HepG2 (cell line): ENCODE measurements at regions not wholly inside any gene's neighbourhood (a gene's known extent, or its start where the extent isn't known, plus 50 kb on each side); places are given as distances from the start of the nearest gene placed in this dataset.

Source experiments
- ATAC-seq: fragments of 200-7000 bp; cut with Tn5 transposase; 3 replicates; pipeline ENCODE4 v1.9.1; 2020; ENCODE audit warnings: mild to moderate bottlenecking, moderate library complexity
- BruUV-seq: library from RNA; stranded (reverse); fragments of 400-500 nt; replicated peaks from 2 replicates; lab custom pipeline; 2021; lab: Mats Ljungman, UMichigan
- CTCF ChIA-PET: fragments of 300-600 bp; formaldehyde crosslinking; extraction: SDS; loops from one replicate; lab custom pipeline; 2021; ENCODE audit warnings: low total read pairs, inconsistent platforms, low intra/inter-chr PET ratio; lab: Yijun Ruan, JAX
- POLR2A ChIA-PET: fragments of 350-600 bp; sonication (Branson Sonifier 250); formaldehyde crosslinking; loops from one replicate; lab custom pipeline; 2020; ENCODE audit warnings: antibody characterized with exemption, inconsistent platforms; lab: Yijun Ruan, JAX
- DNase-seq: peaks from one replicate; pipeline ENCODE4 v3.0.0-alpha.2; 2015; ENCODE audit warnings: low spot score
- FAIRE-seq: peaks from 3 replicates; lab custom pipeline; 2011; peaks lifted over from hg19 to GRCh38; lab: Jason Lieb, UNC
- H2AFZ ChIP-seq: one replicate; pipeline ENCODE4 v1.6.1; 2011; ENCODE audit warnings: low read length, inconsistent platforms
- H3K27ac ChIP-seq: fragments of 300-600 bp; 3 replicates; pipeline ENCODE4 v1.8.0; 2011; ENCODE audit warnings: mixed run types, mild to moderate bottlenecking, mixed read lengths, low read length, inconsistent platforms; ENCODE audit not compliant: insufficient read depth; ENCODE audit errors: extremely low read length
- H3K27me3 ChIP-seq, 2 experiments: fragments of 200-600 bp in 1 of 2; 2 replicates in 1 of 2; 3 replicates in 1 of 2; pipeline versions ENCODE4 v1.6.0 to v1.8.0; 2011; ENCODE audit warnings: low read length in 2 of 2, mild to moderate bottlenecking in 2 of 2, moderate library complexity in 2 of 2, inconsistent platforms in 1 of 2; ENCODE audit not compliant: insufficient read depth in 2 of 2, control insufficient read depth in 1 of 2
- H3K36me3 ChIP-seq, 2 experiments: fragments of 200-600 bp in 1 of 2; replicated peaks in 1 of 2; 2 replicates in 1 of 2; 3 replicates in 1 of 2; pipeline versions ENCODE4 v1.5.1 to v1.8.0; 2011; ENCODE audit warnings: low read length in 2 of 2, inconsistent platforms in 1 of 2; ENCODE audit not compliant: insufficient read depth in 2 of 2, control insufficient read depth in 1 of 2
- H3K4me1 ChIP-seq: 2 replicates; pipeline ENCODE4 v1.5.1; 2012; ENCODE audit warnings: low read length, inconsistent platforms; ENCODE audit not compliant: insufficient read depth
- H3K4me2 ChIP-seq: 2 replicates; pipeline ENCODE4 v1.6.0; 2011; ENCODE audit warnings: low read depth, low read length, inconsistent platforms
- H3K4me3 ChIP-seq, 3 experiments: fragments of 200-600 bp in 1 of 3; sonication (generic), shearing (Covaris generic) in 1 of 3; replicated peaks in 1 of 3; 2 replicates each; pipeline ENCODE4 v1.5.1; 2011 to 2016; ENCODE audit warnings: low read length in 3 of 3, inconsistent platforms in 2 of 3, low read depth in 2 of 3, mild to moderate bottlenecking in 2 of 3, control low read depth in 1 of 3, mixed read lengths in 1 of 3; ENCODE audit not compliant: insufficient read depth in 1 of 3
- H3K79me2 ChIP-seq: one replicate; pipeline ENCODE4 v1.6.1; 2011; ENCODE audit warnings: low read length, inconsistent platforms; ENCODE audit not compliant: insufficient read depth
- H3K9ac ChIP-seq: 2 replicates; pipeline ENCODE4 v1.6.0; 2011; ENCODE audit warnings: mild to moderate bottlenecking, low read depth, low read length, inconsistent platforms; ENCODE audit not compliant: insufficient read depth
- H3K9me3 ChIP-seq: 2 replicates; pipeline ENCODE4 v1.5.1; 2012; ENCODE audit warnings: mild to moderate bottlenecking, low read length
- H4K20me1 ChIP-seq: 2 replicates; pipeline ENCODE4 v1.6.0; 2011; ENCODE audit warnings: inconsistent platforms, mild to moderate bottlenecking, low read length, moderate library complexity; ENCODE audit not compliant: insufficient read depth
- JUND ChIP-seq: sonication (generic); formaldehyde crosslinking; IDR thresholded peaks from 2 replicates; pipeline ENCODE4 v1.8.0; 2022; ENCODE audit warnings: mild to moderate bottlenecking, missing genetic modification reagents
- YEATS2 ChIP-seq: sonication (generic); formaldehyde crosslinking; IDR thresholded peaks from 2 replicates; pipeline ENCODE4 v1.4.0; 2020; ENCODE audit warnings: missing genetic modification reagents, borderline replicate concordance
- ZFP91 ChIP-seq: sonication (generic); formaldehyde crosslinking; IDR thresholded peaks from 2 replicates; pipeline ENCODE4 v1.9.0; 2022; ENCODE audit warnings: missing genetic modification reagents, mild to moderate bottlenecking, borderline replicate concordance
- ZMAT3 ChIP-seq: sonication (generic); formaldehyde crosslinking; conservative IDR thresholded peaks from 2 replicates; pipeline ENCODE4 v1.7.0; 2021; ENCODE audit warnings: missing genetic modification reagents
- ZMYM3 ChIP-seq: sonication (generic); formaldehyde crosslinking; IDR thresholded peaks from 2 replicates; pipeline ENCODE4 v1.5.1; 2020; ENCODE audit warnings: mild to moderate bottlenecking, missing genetic modification reagents
- ZNF768 ChIP-seq: sonication (generic); formaldehyde crosslinking; IDR thresholded peaks from 2 replicates; pipeline ENCODE4 v1.4.0; 2020; ENCODE audit warnings: missing genetic modification reagents
- ZNF781 ChIP-seq: sonication (generic); formaldehyde crosslinking; IDR thresholded peaks from 2 replicates; pipeline ENCODE4 v1.5.1; 2020; ENCODE audit warnings: borderline replicate concordance, mild to moderate bottlenecking, missing genetic modification reagents; ENCODE audit errors: not compliant biosample characterization
- WGBS: methylation state at CpG from one replicate; pipeline ENCODE4 v1.1.6; 2017; ENCODE audit warnings: low lambda C conversion rate; 5-methylcytosine and 5-hydroxymethylcytosine counted together
- in situ Hi-C: cut with HindIII; loops from 2 replicates; pipeline ENCODE4 v1.10.0; 2017; ENCODE audit warnings: low pct_unique_long_range_greater_than_20kb; ENCODE audit not compliant: extremely low pct_ligation_motif_present
- intact Hi-C: fragments of 100-400 bp; cut with micrococcal nuclease; formaldehyde crosslinking; loops from one replicate; pipeline ENCODE4 v1.10.0; 2022; ENCODE audit not compliant: unreplicated experiment

- H3K4me1 ChIP-seq = peaks cover 17% of the 10 kb centered on the region
- in situ Hi-C loops = no loop called here
- TF ChIP-seq JUND (CRISPR knock-in tag) = no peak
- TF ChIP-seq YEATS2 (CRISPR knock-in tag) = no peak
- no peak for TF ChIP-seq ZFP91 (CRISPR knock-in tag)
- peak; percentile 81 for TF ChIP-seq ZNF768 (CRISPR knock-in tag)
- 0 out of 2 replicates have a peak, but pooled peaks have one; percentile 16 for TF ChIP-seq ZMYM3
- no peak for TF ChIP-seq ZNF781 (CRISPR knock-in tag)
- TF ChIP-seq ZMAT3 (CRISPR knock-in tag) = no peak
- TF ChIP-seq, all 625 proteins: peak for 2
- intact Hi-C loops = no loop called here
- no peaks in the 10 kb centered on the region for H3K9me3 ChIP-seq
- no TSS peak for BruUV-seq
- ChIA-PET CTCF (no interaction called here), POLR2A (no interaction called here)
- H3K27ac ChIP-seq = no peak overlapping the region
- H3K27me3 ChIP-seq = peaks cover 0 to 5% of the 10 kb centered on the region in 2 experiments; a peak in 1 of 5 replicates
- H2AFZ ChIP-seq = no peak overlapping the region
- no peaks in the 10 kb centered on the region for H4K20me1 ChIP-seq
- no peak for DNase-seq
- no peaks in the 10 kb centered on the region for H3K79me2 ChIP-seq
- 27% methylated on average over 5 of the region's 5 CpGs for WGBS
- no peak for ATAC-seq
- H3K4me2 ChIP-seq = no peak overlapping the region
- no peaks in the 10 kb centered on the region for H3K36me3 ChIP-seq
- no peak overlapping the region for H3K4me3 ChIP-seq
- no peak for FAIRE-seq
- no peak overlapping the region for H3K9ac ChIP-seq
Observed at GRCh38 chr17:31693433-31694220, 165.4 kb downstream of the COPRS start.
